OCI-LY3 (cell line): ENCODE measurements at regions not wholly inside any gene's neighbourhood (a gene's known extent, or its start where the extent isn't known, plus 50 kb on each side); places are given as distances from the start of the nearest gene placed in this dataset.

Source experiments
- CTCF ChIP-seq: fragments of 200-600, 300-600 bp; sonication (generic); IDR thresholded peaks from 2 replicates; pipeline ENCODE4 v1.5.1; 2014; ENCODE audit warnings: antibody characterized with exemption, low read length, low read depth
- EZH2phosphoT487 ChIP-seq: fragments of 200-600 bp; shearing (Covaris generic); IDR thresholded peaks from 2 replicates; pipeline ENCODE4 v1.6.1; 2018; ENCODE audit warnings: antibody characterized with exemption, mixed run types, low read depth

DNA sequence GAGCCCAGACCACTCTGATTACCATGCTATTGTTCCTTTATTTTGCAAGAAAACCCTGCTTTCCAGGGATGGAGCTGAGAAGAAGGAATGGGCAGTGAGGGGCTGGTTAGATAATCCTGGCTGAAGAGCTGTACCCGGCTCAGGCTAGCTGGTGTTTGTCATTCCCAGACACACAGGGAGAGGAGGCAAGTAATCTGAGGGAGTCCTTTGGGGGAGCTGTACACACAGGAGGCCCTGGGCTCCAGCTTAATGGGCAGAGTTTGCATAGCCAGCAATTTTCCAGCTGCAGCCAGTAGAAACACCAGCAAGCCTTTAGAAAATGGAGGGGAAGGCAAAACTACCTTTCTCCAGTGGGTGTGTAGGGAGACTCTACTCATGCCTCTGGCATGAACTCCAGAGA, 259.3 kb downstream of the SOX11 start:
- TF ChIP-seq CTCF, result no peak
- no peak for TF ChIP-seq EZH2phosphoT487
